ENCODE measurements at regions not wholly inside any gene's neighbourhood (a gene's known extent, or its start where the extent isn't known, plus 50 kb on each side); places are given as distances from the start of the nearest gene placed in this dataset.

- no peak for DNase-seq (ENCODE audit: low read depth)
- H3K4me3 ChIP-seq (ENCODE audit: low read depth, low read length): no peak overlapping the region
Measured at GRCh38 chr2:64383881-64384280, 70.1 kb upstream of the LGALSL start.

- no peak overlapping the region for H3K4me3 ChIP-seq (ENCODE audit: low read depth, low read length)
- no peak for DNase-seq (ENCODE audit: low read depth)
Measured at GRCh38 chr2:64386676-64387075, 67.3 kb upstream of the LGALSL start.

GRCh38 chr2:64390586-64390985, 63.4 kb upstream of the LGALSL start:
- DNase-seq (ENCODE audit: low read depth): no peak
- no peak overlapping the region for H3K4me3 ChIP-seq (ENCODE audit: low read depth, low read length)

DNA sequence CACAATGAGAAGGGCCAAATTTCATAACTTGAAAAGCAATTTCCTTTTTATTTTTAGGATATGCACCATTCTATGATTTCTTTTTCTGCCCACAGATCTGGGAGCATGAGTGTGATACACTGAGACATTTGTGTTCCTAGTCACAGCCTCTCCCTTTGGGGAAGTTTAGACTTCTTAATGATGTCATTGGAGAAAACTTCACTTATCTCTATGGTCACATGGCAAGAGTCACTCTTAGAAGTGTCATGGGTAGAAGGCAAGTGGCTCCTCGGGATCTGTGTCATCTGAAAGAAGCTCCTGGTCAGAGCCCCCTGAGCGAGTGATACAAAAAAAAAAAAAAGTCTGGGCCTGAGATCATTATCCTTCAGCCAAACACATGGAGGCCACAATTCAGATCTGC, 62.5 kb upstream of the LGALSL start:
- no peak overlapping the region for H3K4me3 ChIP-seq (ENCODE audit: low read depth, low read length)
- no peak for DNase-seq (ENCODE audit: low read depth)

- DNase-seq (ENCODE audit: low read depth): no peak
Measured at GRCh38 chr2:64391940-64392339, 62.0 kb upstream of the LGALSL start.

GRCh38 chr2:64392529-64392928, 61.4 kb upstream of the LGALSL start:
- no peak overlapping the region for H3K4me3 ChIP-seq (ENCODE audit: low read depth, low read length)
- DNase-seq (ENCODE audit: low read depth): no peak

More at GRCh38 chr2:64391940-64392339, 62.0 kb upstream of the LGALSL start:
- H3K4me3 ChIP-seq (ENCODE audit: low read depth, low read length): no peak overlapping the region

- DNase-seq (ENCODE audit: low read depth): no peak
- no peak overlapping the region for H3K4me3 ChIP-seq (ENCODE audit: low read depth, low read length)
Measured at GRCh38 chr2:64393383-64394010, 60.5 kb upstream of the LGALSL start.

DNA sequence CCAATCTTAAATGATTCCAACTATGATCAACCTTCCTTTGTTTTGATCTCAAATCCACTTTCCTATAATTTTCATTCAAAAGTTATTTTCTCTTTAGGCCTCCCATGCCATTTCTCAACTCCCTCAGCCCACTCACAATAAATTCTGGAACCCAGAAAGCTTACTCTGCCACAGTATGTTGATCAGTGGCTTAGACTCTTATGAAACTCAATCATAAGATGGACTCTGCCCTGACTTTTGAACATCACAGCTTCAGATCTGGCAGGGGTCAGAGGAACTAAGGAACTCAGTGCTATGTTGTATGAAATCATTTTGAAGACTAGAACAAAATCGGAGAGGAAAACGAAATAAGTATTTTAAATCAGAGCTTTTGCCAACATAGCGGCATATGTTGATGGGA, 59.8 kb upstream of the LGALSL start:
- no peak overlapping the region for H3K4me3 ChIP-seq (ENCODE audit: low read depth, low read length)
- DNase-seq (ENCODE audit: low read depth): no peak

- no peak overlapping the region for H3K4me3 ChIP-seq (ENCODE audit: low read depth, low read length)
- DNase-seq (ENCODE audit: low read depth): no peak
Measured at GRCh38 chr2:64396001-64396400, 58.0 kb upstream of the LGALSL start.

GRCh38 chr2:64396551-64396950, 57.4 kb upstream of the LGALSL start:
- H3K4me3 ChIP-seq (ENCODE audit: low read depth, low read length): no peak overlapping the region
- DNase-seq (ENCODE audit: low read depth): no peak

- no peak overlapping the region for H3K4me3 ChIP-seq (ENCODE audit: low read depth, low read length)
- no peak for DNase-seq (ENCODE audit: low read depth)
Measured at GRCh38 chr2:64398516-64399129, 55.3 kb upstream of the LGALSL start.

DNA sequence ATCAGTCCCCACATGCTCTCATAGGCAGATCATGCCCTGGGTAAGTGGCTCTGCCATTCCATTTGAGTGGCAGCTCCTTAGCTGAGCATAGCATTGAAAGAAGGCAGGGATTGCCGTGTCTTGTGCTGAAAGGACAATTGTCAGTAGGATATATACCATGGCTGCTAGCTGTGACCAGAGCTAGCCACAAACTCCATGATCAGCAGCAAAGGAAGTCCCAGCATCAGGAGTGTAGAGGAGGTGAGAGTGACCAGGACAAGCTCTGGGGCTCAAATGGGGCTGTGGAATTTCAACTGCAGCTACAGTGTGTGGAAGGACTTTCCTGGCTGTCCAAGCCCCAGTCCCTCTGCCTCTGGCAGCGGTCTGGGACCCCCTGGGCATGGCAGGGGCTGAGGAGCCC, 54.4 kb upstream of the LGALSL start:
- H3K4me3 ChIP-seq (ENCODE audit: low read depth, low read length): no peak overlapping the region
- DNase-seq (ENCODE audit: low read depth): no peak

GRCh38 chr2:64400105-64400728, 53.7 kb upstream of the LGALSL start:
- H3K4me3 ChIP-seq (ENCODE audit: low read depth, low read length): no peak overlapping the region
- no peak for DNase-seq (ENCODE audit: low read depth)

DNA sequence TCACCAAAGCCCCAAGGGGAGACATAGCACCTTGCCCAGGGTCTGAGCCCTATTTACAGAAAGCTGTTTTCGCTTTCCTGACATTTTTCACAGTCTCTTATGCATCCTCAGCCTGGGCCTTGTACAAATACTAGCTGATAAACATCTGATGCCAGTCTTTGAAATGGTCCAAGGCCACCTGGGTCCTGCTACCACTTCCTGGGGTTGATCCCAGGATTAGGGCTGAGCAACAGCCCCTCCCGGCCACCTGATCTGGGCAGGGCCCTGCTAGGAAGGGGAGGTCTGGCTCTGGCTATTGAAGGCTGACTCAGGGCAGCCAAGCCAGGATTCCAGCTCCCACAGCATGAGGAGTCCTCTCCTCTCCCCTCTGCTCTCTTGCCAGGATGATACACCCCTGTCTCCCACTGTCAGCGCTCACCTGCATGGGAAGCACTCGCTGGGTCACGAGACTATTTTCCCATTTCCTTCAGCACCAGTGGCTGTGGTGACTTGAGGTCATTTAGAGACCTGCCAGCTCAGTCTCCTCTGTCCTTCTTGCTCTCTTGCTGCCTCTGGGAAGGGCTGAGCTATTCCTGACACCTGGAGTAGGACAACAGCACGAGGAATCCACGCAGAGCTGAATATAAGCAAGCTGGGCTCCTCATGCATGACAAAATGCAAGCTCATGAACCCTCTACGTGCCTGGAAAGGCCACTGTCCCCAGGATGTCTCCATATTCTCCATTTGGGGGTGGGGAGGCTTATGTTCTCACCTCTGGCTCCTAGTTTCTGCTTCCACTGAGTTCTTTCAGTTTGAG, 53.0 kb upstream of the LGALSL start:
- no peak for DNase-seq (ENCODE audit: low read depth)
- no peak overlapping the region for H3K4me3 ChIP-seq (ENCODE audit: low read depth, low read length)

GRCh38 chr2:64401529-64401880, 52.5 kb upstream of the LGALSL start:
- DNase-seq (ENCODE audit: low read depth): no peak
- no peak overlapping the region for H3K4me3 ChIP-seq (ENCODE audit: low read depth, low read length)

GRCh38 chr2:64402876-64403275, 51.1 kb upstream of the LGALSL start:
- peak; percentile 37 for DNase-seq (ENCODE audit: low read depth)
- H3K4me3 ChIP-seq (ENCODE audit: low read depth, low read length): no peak overlapping the region

GRCh38 chr2:64403426-64403825, 50.5 kb upstream of the LGALSL start:
- no peak for DNase-seq (ENCODE audit: low read depth)
- no peak overlapping the region for H3K4me3 ChIP-seq (ENCODE audit: low read depth, low read length)

DNA sequence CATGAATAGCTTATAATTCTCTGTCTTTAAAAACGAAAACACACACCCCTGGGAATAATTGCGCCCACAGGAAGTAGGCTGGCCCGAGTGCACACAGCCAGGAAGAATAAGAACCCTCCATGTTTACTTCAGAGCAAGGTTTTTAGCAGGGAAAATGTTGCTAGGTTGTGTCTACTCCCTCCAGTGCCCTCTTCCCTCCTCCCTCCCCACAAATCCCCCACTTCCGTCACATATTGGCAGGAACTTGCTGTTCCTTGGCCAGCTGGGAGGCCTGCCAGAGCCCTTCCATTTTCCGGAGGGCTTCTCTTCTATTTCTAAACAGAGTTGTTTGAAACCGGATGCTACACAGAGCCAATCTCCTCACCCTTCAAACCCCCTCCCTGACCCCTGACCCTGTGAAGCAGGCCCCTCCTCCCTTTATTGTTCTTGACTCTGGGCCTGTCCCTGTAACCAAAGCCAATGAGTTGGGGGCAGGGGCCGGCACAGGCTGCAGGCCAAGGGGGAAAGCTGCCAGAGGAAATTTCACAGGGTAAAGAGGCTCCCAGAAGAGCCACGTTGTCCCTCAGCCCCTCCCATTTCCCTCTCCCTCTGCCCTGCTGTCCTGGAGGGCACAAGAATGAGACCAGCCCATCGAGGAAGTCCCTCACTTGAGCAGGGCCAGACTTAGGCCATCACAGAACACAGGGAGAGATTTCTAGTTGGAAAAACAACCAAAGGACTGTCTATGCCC, 49.8 kb upstream of the LGALSL start:
- no peak overlapping the region for H3K4me3 ChIP-seq (ENCODE audit: low read depth, low read length)
- peak; percentile 88 for DNase-seq (ENCODE audit: low read depth)
